GM12878 (cell line): ENCODE measurements at regions not wholly inside any gene's neighbourhood (a gene's known extent, or its start where the extent isn't known, plus 50 kb on each side); places are given as distances from the start of the nearest gene placed in this dataset.

Experiments used
- ATAC-seq: fragments of 200-7000 bp; cut with Tn5 transposase; 3 replicates; pipeline ENCODE4 v1.9.1; 2020; ENCODE audit warnings: mild to moderate bottlenecking, moderate library complexity
- BruUV-seq: library from RNA; stranded (reverse); fragments of 400-500 nt; replicated peaks from 2 replicates; lab custom pipeline; 2021; lab: Mats Ljungman, UMichigan
- CTCF ChIA-PET: fragments of 300-600 bp; sonication (Branson Sonifier 250); formaldehyde crosslinking; extraction: SDS; loops from one replicate; lab custom pipeline; 2021; ENCODE audit warnings: inconsistent platforms; lab: Yijun Ruan, JAX
- POLR2A ChIA-PET: fragments of 350-600 bp; formaldehyde crosslinking; extraction: SDS; loops from one replicate; lab custom pipeline; 2021; ENCODE audit warnings: inconsistent platforms; lab: Charles Lee
- RAD21 ChIA-PET: fragments of 300-600 bp; sonication (Branson Sonifier 250); formaldehyde crosslinking; loops from one replicate; lab custom pipeline; 2023; ENCODE audit warnings: antibody characterized with exemption; ENCODE audit not compliant: unreplicated experiment; lab: Charles Lee
- SMC1A ChIA-PET: fragments of 300-600 bp; sonication (Branson Sonifier 250); formaldehyde crosslinking; loops from one replicate; lab custom pipeline; 2023; ENCODE audit not compliant: unreplicated experiment, uncharacterized antibody; lab: Charles Lee
- DNase-seq: peaks from one replicate; pipeline ENCODE4 v3.0.0-alpha.2; 2011; ENCODE audit warnings: low read depth, low spot score
- FAIRE-seq: peaks from 3 replicates; lab custom pipeline; 2011; peaks lifted over from hg19 to GRCh38; lab: Jason Lieb, UNC
- H2AFZ ChIP-seq: 2 replicates; pipeline ENCODE4 v1.6.0; 2011; ENCODE audit warnings: low read depth, low read length, control low read depth; ENCODE audit not compliant: control insufficient read depth
- H3K27ac ChIP-seq: 2 replicates; pipeline ENCODE4 v1.5.1; 2011; ENCODE audit warnings: control low read depth; ENCODE audit not compliant: control insufficient read depth, insufficient read depth
- H3K27me3 ChIP-seq, 2 experiments: replicated peaks in 1 of 2; 2 replicates each; pipeline versions ENCODE4 v1.6.0 to v1.6.1; 2011; ENCODE audit warnings: low read length in 1 of 2; ENCODE audit not compliant: control insufficient read depth in 2 of 2, insufficient read depth in 2 of 2
- H3K36me3 ChIP-seq, 2 experiments: 2 replicates each; pipeline ENCODE4 v1.5.1; 2011; ENCODE audit warnings: low read length in 1 of 2; ENCODE audit not compliant: control insufficient read depth in 2 of 2, insufficient read depth in 2 of 2
- H3K4me1 ChIP-seq: 2 replicates; pipeline ENCODE4 v1.6.1; 2011; ENCODE audit warnings: mild to moderate bottlenecking, low read length, moderate library complexity, mixed read lengths; ENCODE audit not compliant: control insufficient read depth, insufficient read depth
- H3K4me2 ChIP-seq: 2 replicates; pipeline ENCODE4 v1.6.0; 2011; ENCODE audit warnings: control low read depth; ENCODE audit not compliant: control insufficient read depth, insufficient read depth
- H3K4me3 ChIP-seq: fragments of 200-600 bp; sonication (generic); 2 replicates; pipeline ENCODE4 v1.5.1; 2016
- H3K79me2 ChIP-seq: 2 replicates; pipeline ENCODE4 v1.6.0; 2011; ENCODE audit warnings: low read length; ENCODE audit not compliant: control insufficient read depth, insufficient read depth
- H3K9ac ChIP-seq: 2 replicates; pipeline ENCODE4 v1.8.0; 2011; ENCODE audit warnings: low read length, control low read depth, mixed read lengths; ENCODE audit not compliant: control insufficient read depth, insufficient read depth
- H3K9me3 ChIP-seq: replicated peaks from 3 replicates; pipeline ENCODE4 v1.5.1; 2011; ENCODE audit warnings: mild to moderate bottlenecking, low read length; ENCODE audit not compliant: control insufficient read depth, insufficient read depth
- H4K20me1 ChIP-seq: 2 replicates; pipeline ENCODE4 v1.6.0; 2011; ENCODE audit not compliant: control insufficient read depth, insufficient read depth
- ATF7 ChIP-seq: fragments of 450-650 bp; IDR thresholded peaks from 2 replicates; pipeline ENCODE4 v1.6.1; 2016; ENCODE audit warnings: low read depth, mild to moderate bottlenecking
- BACH1 ChIP-seq: fragments of 450-650 bp; IDR thresholded peaks from 2 replicates; pipeline ENCODE4 v1.6.1; 2017; ENCODE audit warnings: mild to moderate bottlenecking, borderline replicate concordance
- EZH2 ChIP-seq: IDR thresholded peaks from 2 replicates; pipeline ENCODE4 v1.6.1; 2012; ENCODE audit warnings: low read depth, mild to moderate bottlenecking, control low read depth, inconsistent platforms, low read length, borderline replicate concordance; ENCODE audit not compliant: control insufficient read depth
- GATAD2B ChIP-seq: fragments of 450-650 bp; conservative IDR thresholded peaks from 2 replicates; pipeline ENCODE4 v1.6.1; 2017; ENCODE audit warnings: low read depth, mild to moderate bottlenecking, moderate library complexity
- IKZF2 ChIP-seq, 2 experiments: fragments of 450-650 bp; IDR thresholded peaks; 2 replicates each; pipeline ENCODE4 v1.6.1; 2017; ENCODE audit warnings: mild to moderate bottlenecking in 2 of 2, moderate library complexity in 2 of 2
- MYB ChIP-seq: fragments of 150-350 bp; IDR thresholded peaks from 2 replicates; pipeline ENCODE4 v1.6.1; 2014; ENCODE audit warnings: mild to moderate bottlenecking, low read depth, low read length, borderline replicate concordance
- RFX5 ChIP-seq: IDR thresholded peaks from 2 replicates; pipeline ENCODE4 v1.6.1; 2011; ENCODE audit warnings: low read depth, low read length, improper control_type of control experiment
- TAF1 ChIP-seq: IDR thresholded peaks from 2 replicates; pipeline ENCODE4 v1.6.1; 2011; ENCODE audit warnings: mild to moderate bottlenecking, low read depth, low read length, borderline replicate concordance
- WGBS: methylation state at CpG from one replicate; pipeline ENCODE4 v1.1.6; 2016; ENCODE audit warnings: low lambda C conversion rate; ENCODE audit not compliant: insufficient replicate concordance, insufficient coverage; ENCODE audit errors: missing lambda C conversion rate; 5-methylcytosine and 5-hydroxymethylcytosine counted together
- in situ Hi-C: fragments of 300-500 bp; cut with MboI; formaldehyde crosslinking; loops from 9 replicates; pipeline ENCODE4 v1.14.3; 2018; ENCODE audit warnings: mixed read lengths
- intact Hi-C: fragments of 100-400 bp; cut with micrococcal nuclease; formaldehyde crosslinking; loops from one replicate; pipeline ENCODE4 v1.14.2; 2022; ENCODE audit not compliant: unreplicated experiment
- TF ChIP-seq, protein P1 (sequence below): fragments of 450-650 bp; IDR thresholded peaks from 2 replicates; pipeline ENCODE4 v1.6.1; 2017; ENCODE audit warnings: mild to moderate bottlenecking
- TF ChIP-seq, protein P2 (sequence below): IDR thresholded peaks from 2 replicates; pipeline ENCODE4 v1.6.1; 2012; ENCODE audit warnings: improper control_type of control experiment, low read depth, low read length; ENCODE audit not compliant: insufficient replicate concordance
- TF ChIP-seq, protein P3 (sequence below): IDR thresholded peaks from 2 replicates; pipeline ENCODE4 v1.6.1; 2011; ENCODE audit warnings: low read depth, mild to moderate bottlenecking, low read length, moderate library complexity, borderline replicate concordance; ENCODE audit errors: extremely low read depth
- TF ChIP-seq, protein P4 (sequence below): fragments of 450-650 bp; IDR thresholded peaks from 2 replicates; pipeline ENCODE4 v1.6.1; 2017; ENCODE audit warnings: low read depth, mild to moderate bottlenecking, moderate library complexity
- TF ChIP-seq, protein P5 (sequence below): fragments of 450-650 bp; IDR thresholded peaks from 2 replicates; pipeline ENCODE4 v1.6.1; 2017; ENCODE audit warnings: mild to moderate bottlenecking, low read depth, inconsistent platforms; ENCODE audit not compliant: poor library complexity, severe bottlenecking

GRCh38 chr13:111470933-111471332 lies 150.5 kb downstream of the TEX29 start:
- Histone ChIP-seq H3K27me3 (no peaks in the 10 kb centered on the region), H3K79me2 (no peaks in the 10 kb centered on the region), H3K27ac (no peak overlapping the region), H4K20me1 (no peaks in the 10 kb centered on the region), H2AFZ (no peak overlapping the region), H3K4me2 (no peak overlapping the region), H3K9ac (no peak overlapping the region), H3K4me3 (no peak overlapping the region), H3K4me1 (no peaks in the 10 kb centered on the region), H3K9me3 (no peaks in the 10 kb centered on the region), H3K36me3 (no peaks in the 10 kb centered on the region)
- BruUV-seq: no TSS peak
- intact Hi-C loops (no loop called here), in situ Hi-C loops (loop anchor here (5.0 to 25.0 kb wide), 3 partner anchors 971 to 1391 kb away; no protein-coding TSS in a partner anchor)
- SMC1A ChIA-PET: no interaction called here
- 27% methylated on average over 9 of the region's 9 CpGs for WGBS
- POLR2A ChIA-PET: no interaction called here
- no peak for DNase-seq
- no peak for FAIRE-seq
- RAD21 ChIA-PET: no interaction called here
- CTCF ChIA-PET: no interaction called here
- ATAC-seq: no peak
- TF ChIP-seq, protein P1, sequence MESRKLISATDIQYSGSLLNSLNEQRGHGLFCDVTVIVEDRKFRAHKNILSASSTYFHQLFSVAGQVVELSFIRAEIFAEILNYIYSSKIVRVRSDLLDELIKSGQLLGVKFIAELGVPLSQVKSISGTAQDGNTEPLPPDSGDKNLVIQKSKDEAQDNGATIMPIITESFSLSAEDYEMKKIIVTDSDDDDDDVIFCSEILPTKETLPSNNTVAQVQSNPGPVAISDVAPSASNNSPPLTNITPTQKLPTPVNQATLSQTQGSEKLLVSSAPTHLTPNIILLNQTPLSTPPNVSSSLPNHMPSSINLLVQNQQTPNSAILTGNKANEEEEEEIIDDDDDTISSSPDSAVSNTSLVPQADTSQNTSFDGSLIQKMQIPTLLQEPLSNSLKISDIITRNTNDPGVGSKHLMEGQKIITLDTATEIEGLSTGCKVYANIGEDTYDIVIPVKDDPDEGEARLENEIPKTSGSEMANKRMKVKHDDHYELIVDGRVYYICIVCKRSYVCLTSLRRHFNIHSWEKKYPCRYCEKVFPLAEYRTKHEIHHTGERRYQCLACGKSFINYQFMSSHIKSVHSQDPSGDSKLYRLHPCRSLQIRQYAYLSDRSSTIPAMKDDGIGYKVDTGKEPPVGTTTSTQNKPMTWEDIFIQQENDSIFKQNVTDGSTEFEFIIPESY: no peak
- TF ChIP-seq GATAD2B: no peak
- no peak for TF ChIP-seq IKZF2 (IDR thresholded peaks at IDR 0.05)
- TF ChIP-seq MYB: no peak
- no peak for TF ChIP-seq BACH1
- no peak for TF ChIP-seq RFX5
- no peak for TF ChIP-seq ATF7
- TF ChIP-seq EZH2: no peak
- TF ChIP-seq, protein P2, sequence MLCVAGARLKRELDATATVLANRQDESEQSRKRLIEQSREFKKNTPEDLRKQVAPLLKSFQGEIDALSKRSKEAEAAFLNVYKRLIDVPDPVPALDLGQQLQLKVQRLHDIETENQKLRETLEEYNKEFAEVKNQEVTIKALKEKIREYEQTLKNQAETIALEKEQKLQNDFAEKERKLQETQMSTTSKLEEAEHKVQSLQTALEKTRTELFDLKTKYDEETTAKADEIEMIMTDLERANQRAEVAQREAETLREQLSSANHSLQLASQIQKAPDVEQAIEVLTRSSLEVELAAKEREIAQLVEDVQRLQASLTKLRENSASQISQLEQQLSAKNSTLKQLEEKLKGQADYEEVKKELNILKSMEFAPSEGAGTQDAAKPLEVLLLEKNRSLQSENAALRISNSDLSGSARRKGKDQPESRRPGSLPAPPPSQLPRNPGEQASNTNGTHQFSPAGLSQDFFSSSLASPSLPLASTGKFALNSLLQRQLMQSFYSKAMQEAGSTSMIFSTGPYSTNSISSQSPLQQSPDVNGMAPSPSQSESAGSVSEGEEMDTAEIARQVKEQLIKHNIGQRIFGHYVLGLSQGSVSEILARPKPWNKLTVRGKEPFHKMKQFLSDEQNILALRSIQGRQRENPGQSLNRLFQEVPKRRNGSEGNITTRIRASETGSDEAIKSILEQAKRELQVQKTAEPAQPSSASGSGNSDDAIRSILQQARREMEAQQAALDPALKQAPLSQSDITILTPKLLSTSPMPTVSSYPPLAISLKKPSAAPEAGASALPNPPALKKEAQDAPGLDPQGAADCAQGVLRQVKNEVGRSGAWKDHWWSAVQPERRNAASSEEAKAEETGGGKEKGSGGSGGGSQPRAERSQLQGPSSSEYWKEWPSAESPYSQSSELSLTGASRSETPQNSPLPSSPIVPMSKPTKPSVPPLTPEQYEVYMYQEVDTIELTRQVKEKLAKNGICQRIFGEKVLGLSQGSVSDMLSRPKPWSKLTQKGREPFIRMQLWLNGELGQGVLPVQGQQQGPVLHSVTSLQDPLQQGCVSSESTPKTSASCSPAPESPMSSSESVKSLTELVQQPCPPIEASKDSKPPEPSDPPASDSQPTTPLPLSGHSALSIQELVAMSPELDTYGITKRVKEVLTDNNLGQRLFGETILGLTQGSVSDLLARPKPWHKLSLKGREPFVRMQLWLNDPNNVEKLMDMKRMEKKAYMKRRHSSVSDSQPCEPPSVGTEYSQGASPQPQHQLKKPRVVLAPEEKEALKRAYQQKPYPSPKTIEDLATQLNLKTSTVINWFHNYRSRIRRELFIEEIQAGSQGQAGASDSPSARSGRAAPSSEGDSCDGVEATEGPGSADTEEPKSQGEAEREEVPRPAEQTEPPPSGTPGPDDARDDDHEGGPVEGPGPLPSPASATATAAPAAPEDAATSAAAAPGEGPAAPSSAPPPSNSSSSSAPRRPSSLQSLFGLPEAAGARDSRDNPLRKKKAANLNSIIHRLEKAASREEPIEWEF: no peak
- TF ChIP-seq, protein P3, sequence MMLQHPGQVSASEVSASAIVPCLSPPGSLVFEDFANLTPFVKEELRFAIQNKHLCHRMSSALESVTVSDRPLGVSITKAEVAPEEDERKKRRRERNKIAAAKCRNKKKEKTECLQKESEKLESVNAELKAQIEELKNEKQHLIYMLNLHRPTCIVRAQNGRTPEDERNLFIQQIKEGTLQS: no peak
- no peak for TF ChIP-seq TAF1
- TF ChIP-seq, protein P4, sequence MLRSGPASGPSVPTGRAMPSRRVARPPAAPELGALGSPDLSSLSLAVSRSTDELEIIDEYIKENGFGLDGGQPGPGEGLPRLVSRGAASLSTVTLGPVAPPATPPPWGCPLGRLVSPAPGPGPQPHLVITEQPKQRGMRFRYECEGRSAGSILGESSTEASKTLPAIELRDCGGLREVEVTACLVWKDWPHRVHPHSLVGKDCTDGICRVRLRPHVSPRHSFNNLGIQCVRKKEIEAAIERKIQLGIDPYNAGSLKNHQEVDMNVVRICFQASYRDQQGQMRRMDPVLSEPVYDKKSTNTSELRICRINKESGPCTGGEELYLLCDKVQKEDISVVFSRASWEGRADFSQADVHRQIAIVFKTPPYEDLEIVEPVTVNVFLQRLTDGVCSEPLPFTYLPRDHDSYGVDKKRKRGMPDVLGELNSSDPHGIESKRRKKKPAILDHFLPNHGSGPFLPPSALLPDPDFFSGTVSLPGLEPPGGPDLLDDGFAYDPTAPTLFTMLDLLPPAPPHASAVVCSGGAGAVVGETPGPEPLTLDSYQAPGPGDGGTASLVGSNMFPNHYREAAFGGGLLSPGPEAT: no peak
- TF ChIP-seq, protein P5, sequence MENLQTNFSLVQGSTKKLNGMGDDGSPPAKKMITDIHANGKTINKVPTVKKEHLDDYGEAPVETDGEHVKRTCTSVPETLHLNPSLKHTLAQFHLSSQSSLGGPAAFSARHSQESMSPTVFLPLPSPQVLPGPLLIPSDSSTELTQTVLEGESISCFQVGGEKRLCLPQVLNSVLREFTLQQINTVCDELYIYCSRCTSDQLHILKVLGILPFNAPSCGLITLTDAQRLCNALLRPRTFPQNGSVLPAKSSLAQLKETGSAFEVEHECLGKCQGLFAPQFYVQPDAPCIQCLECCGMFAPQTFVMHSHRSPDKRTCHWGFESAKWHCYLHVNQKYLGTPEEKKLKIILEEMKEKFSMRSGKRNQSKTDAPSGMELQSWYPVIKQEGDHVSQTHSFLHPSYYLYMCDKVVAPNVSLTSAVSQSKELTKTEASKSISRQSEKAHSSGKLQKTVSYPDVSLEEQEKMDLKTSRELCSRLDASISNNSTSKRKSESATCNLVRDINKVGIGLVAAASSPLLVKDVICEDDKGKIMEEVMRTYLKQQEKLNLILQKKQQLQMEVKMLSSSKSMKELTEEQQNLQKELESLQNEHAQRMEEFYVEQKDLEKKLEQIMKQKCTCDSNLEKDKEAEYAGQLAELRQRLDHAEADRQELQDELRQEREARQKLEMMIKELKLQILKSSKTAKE: no peak
